ENCODE measurements at regions not wholly inside any gene's neighbourhood (a gene's known extent, or its start where the extent isn't known, plus 50 kb on each side); places are given as distances from the start of the nearest gene placed in this dataset.

- intact Hi-C loops (cut with DNase I), result no loop called here
These were observed 349.4 kb downstream of the DUSP10 start for GRCh38 chr1:221392453-221392852.

GRCh38 chr1:221394011-221394544 is 347.8 kb downstream of the DUSP10 start:
- no peak for TF ChIP-seq CTCF (IDR thresholded peaks at IDR 0.05)
- no peaks in the 10 kb centered on the region for H3K36me3 ChIP-seq
- peaks cover 8 to 15% of the 10 kb centered on the region in 2 donors for H3K4me1 ChIP-seq
- no peak overlapping the region for H3K4me3 ChIP-seq
- peak overlapping the region; percentile 23 to 28 for H3K27ac ChIP-seq
- intact Hi-C loops (cut with DNase I), result no loop called here
- DNase-seq, result peak in 2 of 4 donors; percentile 28 to 42
- ATAC-seq, result no peak
- H3K27me3 ChIP-seq, result no peaks in the 10 kb centered on the region
- H3K9me3 ChIP-seq, result peaks cover 0 to 1% of the 10 kb centered on the region in 2 donors

More at GRCh38 chr1:221392453-221392852, 349.4 kb downstream of the DUSP10 start:
- no peak for TF ChIP-seq CTCF (IDR thresholded peaks at IDR 0.05)
- no peak overlapping the region for H3K27ac ChIP-seq
- no peaks in the 10 kb centered on the region for H3K27me3 ChIP-seq
- peaks cover 8 to 15% of the 10 kb centered on the region in 2 donors for H3K4me1 ChIP-seq
- H3K9me3 ChIP-seq, result peaks cover 0 to 4% of the 10 kb centered on the region in 2 donors
- no peak overlapping the region for H3K4me3 ChIP-seq
- no peaks in the 10 kb centered on the region for H3K36me3 ChIP-seq
- no peak for DNase-seq
- ATAC-seq, result peak; percentile 37

DNA sequence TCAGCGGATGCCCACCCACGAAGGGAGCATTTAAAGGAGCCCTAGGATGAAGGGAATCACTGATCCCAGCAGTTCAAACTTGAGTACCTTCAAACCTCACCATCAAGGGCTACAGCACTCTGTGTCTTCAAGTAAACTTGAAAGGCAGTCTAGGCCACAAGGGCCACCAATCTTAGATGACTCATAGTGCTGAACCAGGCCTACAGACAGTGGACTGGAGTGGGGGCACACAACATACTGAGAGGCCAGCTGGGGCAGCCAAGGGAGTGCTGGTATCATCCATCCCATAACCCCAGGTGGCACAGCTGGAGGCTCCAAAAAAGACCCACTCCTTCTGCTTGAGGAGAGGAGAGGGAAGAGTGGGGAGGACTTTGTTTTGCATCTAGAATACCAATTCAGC is 345.4 kb downstream of the DUSP10 start:
- Histone ChIP-seq H3K27me3 (no peaks in the 10 kb centered on the region), H3K27ac (no peak overlapping the region), H3K4me1 (peaks cover 8 to 15% of the 10 kb centered on the region in 2 donors), H3K9me3 (no peaks in the 10 kb centered on the region), H3K36me3 (no peaks in the 10 kb centered on the region), H3K4me3 (no peak overlapping the region)
- ATAC-seq (no peak), DNase-seq (peak in 1 of 4 donors; percentile 30)
- intact Hi-C loops (cut with DNase I), result no loop called here
- no peak for TF ChIP-seq CTCF (IDR thresholded peaks at IDR 0.05)

GRCh38 chr1:221397141-221397540 is 344.7 kb downstream of the DUSP10 start:
- ATAC-seq (peak; percentile 39), DNase-seq (no peak)
- intact Hi-C loops (cut with DNase I), result no loop called here
- H3K36me3 ChIP-seq, result no peaks in the 10 kb centered on the region
- peaks cover 6 to 15% of the 10 kb centered on the region in 2 donors for H3K4me1 ChIP-seq
- H3K27me3 ChIP-seq, result no peaks in the 10 kb centered on the region
- H3K4me3 ChIP-seq, result no peak overlapping the region
- no peak overlapping the region for H3K27ac ChIP-seq
- no peaks in the 10 kb centered on the region for H3K9me3 ChIP-seq
- TF ChIP-seq CTCF (IDR thresholded peaks at IDR 0.05), result no peak

GRCh38 chr1:221397606-221398005 is 344.3 kb downstream of the DUSP10 start:
- H3K4me3 ChIP-seq, result no peak overlapping the region
- ATAC-seq, result no peak
- H3K9me3 ChIP-seq, result no peaks in the 10 kb centered on the region
- no peak for TF ChIP-seq CTCF (IDR thresholded peaks at IDR 0.05)
- H3K36me3 ChIP-seq, result no peaks in the 10 kb centered on the region
- intact Hi-C loops (cut with DNase I), result no loop called here
- no peak for DNase-seq
- H3K27me3 ChIP-seq, result no peaks in the 10 kb centered on the region
- peaks cover 1 to 13% of the 10 kb centered on the region in 2 donors for H3K4me1 ChIP-seq
- H3K27ac ChIP-seq, result no peak overlapping the region

Data from left lung (tissue), 4 donors.